ENCODE measurements at regions not wholly inside any gene's neighbourhood (a gene's known extent, or its start where the extent isn't known, plus 50 kb on each side); places are given as distances from the start of the nearest gene placed in this dataset.
"Not testable (repeated sequence)": the region's sequence is repeated elsewhere in the genome, so short reads cannot be mapped to it uniquely, and the experiment has no call there.

GRCh38 chr15:100769043-100769974 is 110.3 kb upstream of the ALDH1A3 start:
- DNase-seq, result no peak

- no peak for DNase-seq
Measured at GRCh38 chr15:100769975-100770340, 109.7 kb upstream of the ALDH1A3 start.

GRCh38 chr15:100770661-100771584 is 108.7 kb upstream of the ALDH1A3 start:
- DNase-seq, result no peak

- no peak for DNase-seq
Measured at GRCh38 chr15:100771746-100772145, 107.9 kb upstream of the ALDH1A3 start.

GRCh38 chr15:100772478-100772877 is 107.2 kb upstream of the ALDH1A3 start:
- DNase-seq, result no peak

- no peak for DNase-seq
Measured at GRCh38 chr15:100772892-100773520, 106.6 kb upstream of the ALDH1A3 start.

GRCh38 chr15:100774044-100774443 is 105.6 kb upstream of the ALDH1A3 start:
- DNase-seq, result not testable (repeated sequence)

GRCh38 chr15:100775581-100776185 is 103.9 kb upstream of the ALDH1A3 start:
- no peak for DNase-seq

- DNase-seq, result no peak
Measured at GRCh38 chr15:100777821-100778220, 101.8 kb upstream of the ALDH1A3 start.

- DNase-seq, result no peak
Measured at GRCh38 chr15:100778831-100779288, 100.8 kb upstream of the ALDH1A3 start.

GRCh38 chr15:100779331-100780207 is 100.1 kb upstream of the ALDH1A3 start:
- DNase-seq, result no peak

GRCh38 chr15:100780208-100780800 is 99.3 kb upstream of the ALDH1A3 start:
- no peak for DNase-seq

- no peak for DNase-seq
Measured at GRCh38 chr15:100781061-100781960, 98.3 kb upstream of the ALDH1A3 start.

- DNase-seq, result no peak
Measured at GRCh38 chr15:100781961-100782530, 97.6 kb upstream of the ALDH1A3 start.

GRCh38 chr15:100783291-100783690 is 96.3 kb upstream of the ALDH1A3 start:
- DNase-seq, result no peak

- no peak for DNase-seq
Measured at GRCh38 chr15:100783760-100784492, 95.7 kb upstream of the ALDH1A3 start.

GRCh38 chr15:100784493-100785180 is 95.0 kb upstream of the ALDH1A3 start:
- DNase-seq, result no peak

Data from NCI-H1417 treated with DMSO at 0.1 percent for 48 hours (cell line).